GM19463 (cell line): ENCODE measurements at regions not wholly inside any gene's neighbourhood (a gene's known extent, or its start where the extent isn't known, plus 50 kb on each side); places are given as distances from the start of the nearest gene placed in this dataset.

Experiments
- ATAC-seq: cut with Tn5 transposase; IDR thresholded peaks from one replicate; pipeline ENCODE4 v1.9.1; 2021; ENCODE audit warnings: mild to moderate bottlenecking, moderate library complexity; ENCODE audit not compliant: unreplicated experiment

GRCh38 chr1:108050911-108051629, 86.1 kb upstream of the VAV3 start:
- no peak for ATAC-seq

- no peak for ATAC-seq
These were observed 85.2 kb upstream of the VAV3 start for GRCh38 chr1:108050158-108050557.

DNA sequence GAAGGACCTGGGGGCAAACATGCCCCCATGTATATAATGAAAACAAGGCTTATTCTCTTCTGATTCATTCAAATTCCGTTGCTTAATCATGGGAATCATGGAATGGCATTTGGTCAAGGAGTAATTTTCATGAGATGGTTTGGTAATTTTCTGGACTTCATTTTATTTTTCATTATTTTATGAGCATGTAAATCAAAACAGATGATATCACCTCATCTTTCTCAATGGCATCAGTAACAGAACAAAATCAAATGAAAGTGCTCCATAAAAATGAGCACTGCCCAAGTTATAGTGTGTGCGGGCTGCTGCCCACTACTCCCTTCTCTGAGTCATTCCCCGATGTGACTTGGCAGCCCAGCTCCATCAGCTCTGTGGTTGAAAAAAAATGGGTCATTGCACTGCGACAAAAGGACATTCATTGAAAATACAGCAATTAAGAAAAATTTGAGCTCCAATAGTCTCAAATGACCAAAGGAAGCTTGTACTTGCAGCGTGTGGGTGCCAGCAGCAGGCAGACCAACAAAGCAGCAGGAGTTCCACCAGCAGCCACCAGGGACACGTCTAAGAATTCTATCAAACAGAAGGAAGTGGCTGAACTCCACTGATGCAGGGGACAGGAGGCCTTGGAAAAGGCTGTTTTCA, 84.3 kb upstream of the VAV3 start:
- ATAC-seq: no peak

GRCh38 chr1:108048301-108049177, 83.6 kb upstream of the VAV3 start:
- no peak for ATAC-seq

GRCh38 chr1:108047085-108047484, 82.1 kb upstream of the VAV3 start:
- no peak for ATAC-seq

DNA sequence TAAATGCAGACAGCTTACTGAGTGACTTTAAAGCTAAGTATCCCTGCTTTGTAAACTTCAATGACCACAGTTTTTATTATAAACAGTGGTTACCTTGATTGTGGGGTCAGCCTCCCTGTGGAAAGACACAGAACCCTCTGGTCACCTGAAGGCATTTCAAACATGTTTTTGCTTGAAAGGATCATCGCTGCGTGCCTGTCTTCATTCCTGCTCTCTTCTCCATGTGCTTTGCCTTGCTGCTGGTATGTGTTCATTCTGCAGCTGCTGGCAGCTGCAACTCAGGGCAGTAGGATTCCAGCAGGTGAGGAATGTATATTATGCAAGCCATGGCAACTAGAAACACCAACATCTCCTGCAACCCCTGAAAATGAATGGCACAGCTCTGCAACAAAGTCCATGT, 81.0 kb upstream of the VAV3 start:
- ATAC-seq: no peak

DNA sequence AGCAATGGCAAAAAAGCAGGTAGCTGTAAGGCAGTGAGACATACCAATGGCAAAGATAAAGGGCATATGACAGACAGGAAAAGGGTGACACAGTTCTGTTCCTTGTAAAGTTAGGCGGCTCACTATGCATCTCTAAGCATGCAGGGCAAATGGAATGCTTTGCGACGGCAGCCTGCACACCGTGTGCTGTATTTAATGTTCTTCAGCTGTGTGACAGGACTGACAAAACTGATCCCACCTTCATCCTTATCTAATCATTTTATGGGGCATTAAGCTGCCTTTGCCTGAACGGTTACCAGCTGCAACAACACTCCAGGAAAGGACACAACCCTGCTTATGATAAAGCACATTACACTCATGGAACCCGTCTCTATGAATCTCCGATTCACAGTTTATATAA, 80.5 kb upstream of the VAV3 start:
- no peak for ATAC-seq

GRCh38 chr1:108044318-108044717, 79.3 kb upstream of the VAV3 start:
- ATAC-seq: no peak

DNA sequence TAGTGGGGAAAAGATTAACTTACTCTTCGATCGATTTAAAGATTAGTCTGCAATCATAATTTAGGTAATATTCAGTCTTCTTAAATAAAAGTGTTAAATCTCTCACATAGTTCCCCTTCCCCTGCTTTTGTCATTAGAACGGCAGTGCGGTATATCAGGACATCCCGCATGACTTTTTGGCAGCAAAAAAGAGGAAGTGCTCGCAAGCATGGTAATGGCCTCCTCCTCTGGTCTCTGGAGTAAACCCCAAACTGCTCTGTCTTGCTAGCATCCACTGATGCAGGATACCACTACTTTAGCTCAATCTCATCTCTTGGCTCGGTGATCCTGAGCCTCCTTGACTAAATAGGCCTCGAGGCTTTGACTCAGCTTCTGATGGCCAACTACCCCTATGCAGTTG, 78.7 kb upstream of the VAV3 start:
- ATAC-seq: no peak

GRCh38 chr1:108042610-108043009, 77.6 kb upstream of the VAV3 start:
- no peak for ATAC-seq

GRCh38 chr1:108041360-108042142, 76.6 kb upstream of the VAV3 start:
- no peak for ATAC-seq

DNA sequence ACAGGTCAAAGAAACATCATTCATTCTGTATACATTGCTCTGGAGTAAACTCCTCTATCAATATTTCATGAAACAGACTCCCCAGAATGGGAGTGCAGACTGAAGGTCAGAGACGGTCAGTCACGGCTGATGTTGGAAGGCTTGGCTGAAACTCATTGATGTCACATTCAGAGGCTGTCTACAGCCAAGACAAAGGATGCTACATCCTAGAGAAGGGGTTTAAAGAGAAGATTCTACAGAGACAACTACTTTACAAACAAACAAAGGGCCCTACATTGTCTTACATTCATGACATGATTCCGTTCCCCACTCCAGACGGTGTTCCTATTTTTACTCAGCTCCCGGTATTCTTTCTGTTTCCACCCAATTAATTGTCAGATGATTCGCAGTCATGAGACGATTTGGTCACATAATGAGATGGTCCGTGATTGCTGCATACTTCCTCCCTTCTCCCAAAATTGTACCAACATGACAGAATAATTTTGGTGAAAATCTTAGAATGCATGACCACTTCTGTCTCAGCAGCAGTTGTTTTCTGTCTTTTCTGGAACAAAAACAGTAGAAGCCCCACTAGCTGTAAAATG, 73.8 kb upstream of the VAV3 start:
- ATAC-seq: no peak

GRCh38 chr1:108036796-108037562, 72.0 kb upstream of the VAV3 start:
- ATAC-seq: no peak

DNA sequence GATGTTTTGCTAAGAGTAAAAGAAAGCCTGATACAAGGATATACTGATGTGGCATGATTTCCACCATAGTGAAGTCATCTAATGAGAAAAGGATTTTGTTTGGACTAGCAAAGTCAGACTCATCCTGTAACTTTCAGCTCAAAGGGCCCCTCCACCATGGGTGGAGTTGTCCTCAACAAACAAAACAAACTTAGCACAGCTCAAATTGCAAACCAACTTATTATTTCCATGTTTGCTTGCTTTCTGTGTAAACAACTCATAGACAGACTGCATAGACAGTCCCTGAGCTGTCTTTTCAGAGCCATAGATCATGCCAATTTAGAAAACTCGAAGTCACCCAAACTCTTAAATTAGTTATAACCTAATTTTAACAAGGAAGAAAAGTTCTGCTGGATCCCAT, 69.4 kb upstream of the VAV3 start:
- ATAC-seq: no peak

DNA sequence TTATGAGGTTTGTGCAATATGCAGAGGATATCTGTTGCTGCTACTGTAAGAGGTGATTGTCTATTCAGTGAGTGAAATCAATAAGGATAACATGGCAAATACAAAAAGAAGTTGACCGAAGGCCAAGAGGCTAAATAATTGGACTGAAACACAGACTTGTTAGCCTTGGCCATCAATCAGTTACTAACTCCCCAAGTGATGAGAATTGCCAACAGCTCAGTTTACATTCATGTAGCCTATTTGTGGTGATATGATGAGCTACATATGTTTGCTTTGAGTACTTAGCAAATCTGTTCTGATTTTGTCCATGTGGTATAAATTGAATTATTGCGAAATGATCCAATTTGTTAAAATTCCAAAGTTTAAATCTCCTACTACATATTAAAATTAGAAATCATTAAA, 68.6 kb upstream of the VAV3 start:
- no peak for ATAC-seq

DNA sequence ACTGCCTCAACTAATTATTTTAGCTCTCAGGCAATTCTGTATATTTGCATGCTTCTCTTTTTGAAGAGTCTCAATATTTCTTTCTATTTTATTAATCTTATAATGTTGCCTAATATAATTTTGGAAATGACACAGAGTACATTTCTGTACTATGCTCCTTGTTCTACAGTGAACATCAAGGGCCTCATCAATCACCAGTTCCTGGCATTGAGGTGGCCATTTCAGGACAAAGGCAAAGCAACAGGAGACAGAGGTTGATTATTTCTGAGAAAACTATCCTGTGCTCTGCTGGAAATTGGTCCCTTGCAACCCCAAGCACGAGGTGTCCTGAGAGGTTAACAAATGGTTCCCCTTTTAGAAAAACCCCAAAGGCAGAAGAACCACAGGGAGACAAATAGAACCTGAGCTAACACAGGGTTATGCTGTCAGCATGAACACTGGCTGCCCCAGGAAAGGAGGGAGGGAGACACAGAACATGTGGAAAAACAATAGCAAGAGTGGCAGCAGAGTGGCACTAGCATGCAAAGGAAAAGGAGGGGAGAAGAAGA, 63.9 kb upstream of the VAV3 start:
- no peak for ATAC-seq

DNA sequence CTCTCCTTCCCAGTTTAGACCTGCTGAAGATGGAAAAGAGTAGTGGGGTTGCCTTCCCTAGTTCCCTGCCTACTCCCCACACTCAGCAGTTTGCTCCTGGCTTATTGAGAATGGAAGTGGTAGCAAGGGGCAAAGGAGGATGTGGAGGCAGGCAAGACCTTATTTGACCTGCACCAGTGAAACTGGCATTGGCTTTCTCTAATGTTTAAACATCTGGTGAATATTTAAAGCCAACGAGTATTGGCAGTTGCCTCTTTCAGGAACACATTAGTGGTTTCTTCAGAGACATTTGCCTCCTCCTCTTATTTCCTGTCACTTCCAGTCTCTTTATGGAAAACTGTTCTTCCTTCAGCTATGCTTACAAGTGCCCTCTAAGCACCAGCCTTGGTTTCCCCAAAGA, 62.4 kb upstream of the VAV3 start:
- ATAC-seq: no peak

DNA sequence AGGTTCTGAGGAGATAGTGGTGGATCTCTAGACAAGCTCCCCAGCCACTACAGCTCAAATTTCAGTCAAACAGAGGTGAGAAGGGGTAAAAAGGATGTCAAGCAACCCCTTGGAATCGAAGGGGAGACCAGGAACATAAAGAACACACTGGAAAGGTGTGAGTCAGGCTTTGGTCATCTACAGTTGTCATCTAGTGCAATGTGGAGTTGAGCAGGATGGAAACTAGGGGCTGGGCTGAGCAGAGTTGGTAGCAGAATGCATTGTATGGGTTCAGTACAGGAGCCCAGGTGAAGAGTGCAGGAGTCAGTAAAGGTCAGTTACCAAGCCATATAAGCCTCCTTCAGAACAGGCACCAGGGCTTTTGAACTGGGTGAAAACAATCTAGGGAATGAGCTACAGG, 52.7 kb upstream of the VAV3 start:
- no peak for ATAC-seq

DNA sequence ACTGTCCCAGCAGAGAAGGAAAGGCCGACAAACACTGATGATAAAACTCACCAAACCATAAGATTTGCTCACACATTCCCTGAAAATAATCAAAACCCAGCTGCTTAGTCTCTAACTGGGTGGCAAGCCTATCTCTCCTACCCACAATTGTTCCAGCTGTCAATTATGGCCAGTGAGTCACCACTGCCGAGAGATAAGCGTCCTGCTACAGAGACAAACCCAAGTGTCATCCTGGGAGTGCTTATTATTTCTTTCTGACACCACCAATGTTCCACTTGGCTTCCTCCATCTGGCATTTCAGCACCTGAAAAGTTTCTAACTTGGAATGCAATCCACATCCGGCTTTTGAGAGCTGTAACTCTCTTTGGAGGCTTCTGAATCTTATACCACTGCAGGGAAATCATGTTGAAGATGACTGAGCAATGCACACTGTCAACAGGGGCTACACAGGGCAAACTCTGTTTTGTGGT, 51.5 kb upstream of the VAV3 start:
- no peak for ATAC-seq
